Activated naive CD8-positive, alpha-beta T cell treated with anti-CD3 and anti-CD28 coated beads for 36 hours (primary cell): ENCODE measurements at regions not wholly inside any gene's neighbourhood (a gene's known extent, or its start where the extent isn't known, plus 50 kb on each side); places are given as distances from the start of the nearest gene placed in this dataset.
"Not testable (repeated sequence)": the region's sequence is repeated elsewhere in the genome, so short reads cannot be mapped to it uniquely, and the experiment has no call there.

Experiments used
- DNase-seq: peaks from one replicate; pipeline ENCODE4 v3.0.0; 2021
- H3K27ac Mint-ChIP-seq: one replicate; pipeline ENCODE4 v1.8.0; 2022; ENCODE audit warnings: mild to moderate bottlenecking, moderate library complexity, mixed read lengths
- H3K27me3 Mint-ChIP-seq: one replicate; pipeline ENCODE4 v1.8.0; 2022; ENCODE audit warnings: mild to moderate bottlenecking, mixed read lengths
- H3K36me3 Mint-ChIP-seq: one replicate; pipeline ENCODE4 v1.8.0; 2021; ENCODE audit warnings: mild to moderate bottlenecking, mixed read lengths
- H3K4me1 Mint-ChIP-seq: one replicate; pipeline ENCODE4 v1.8.0; 2021; ENCODE audit warnings: mixed read lengths
- H3K4me3 Mint-ChIP-seq: one replicate; pipeline ENCODE4 v1.8.0; 2022; ENCODE audit warnings: mild to moderate bottlenecking, moderate library complexity, mixed read lengths
- H3K9me3 Mint-ChIP-seq: one replicate; pipeline ENCODE4 v1.8.0; 2022; ENCODE audit warnings: mixed read lengths

DNA sequence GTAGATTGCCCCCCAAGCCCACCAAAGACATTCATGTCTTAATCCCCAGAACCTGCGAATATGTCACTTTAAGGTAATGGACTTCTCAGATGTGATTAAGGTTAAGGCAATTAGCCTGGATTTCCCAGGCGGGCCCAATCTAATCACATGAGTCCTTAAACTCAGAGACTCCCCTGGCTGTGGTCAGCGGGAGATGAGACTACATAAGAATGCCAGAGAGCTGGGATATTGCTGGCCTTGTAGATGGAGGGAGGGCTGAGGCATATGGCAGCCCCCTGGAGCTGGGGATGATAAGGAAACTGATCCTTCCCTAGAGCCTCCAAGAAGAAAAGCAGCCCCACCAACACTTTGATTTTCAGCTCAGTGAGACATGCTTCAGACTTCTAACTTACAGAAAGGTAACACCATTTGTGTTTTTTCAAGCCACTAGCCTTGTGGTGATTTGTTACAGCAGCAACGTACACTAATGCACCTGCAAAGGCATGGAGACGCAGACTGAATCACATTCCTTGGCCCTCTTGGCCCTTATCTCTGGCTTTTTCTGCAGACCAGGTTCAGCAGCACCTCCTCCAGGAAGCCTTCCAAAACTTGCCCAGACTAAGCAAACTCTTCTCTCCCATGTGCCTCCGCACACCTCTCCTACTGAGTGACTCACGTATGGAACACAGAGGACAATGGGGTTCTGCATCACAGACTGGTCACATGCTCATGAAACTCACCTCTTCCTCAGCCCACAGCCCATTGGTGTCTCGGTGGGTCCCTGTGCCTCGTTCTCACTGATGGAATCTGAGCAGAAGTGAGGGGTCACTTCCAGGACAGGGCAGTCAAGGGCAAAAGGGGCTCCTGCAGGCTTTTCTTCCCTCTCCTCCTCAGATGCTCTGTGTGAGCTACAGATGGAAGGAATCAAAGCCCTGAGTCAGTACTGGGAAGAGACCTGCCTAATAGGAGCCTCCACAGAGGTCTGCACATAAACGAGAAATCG, 86.3 kb upstream of the HMGXB4 start:
- H3K27ac Mint-ChIP-seq = no peak overlapping the region
- H3K4me1 Mint-ChIP-seq = no peaks in the 10 kb centered on the region
- H3K27me3 Mint-ChIP-seq = peaks cover 9% of the 10 kb centered on the region
- H3K4me3 Mint-ChIP-seq = no peak overlapping the region
- H3K9me3 Mint-ChIP-seq = peaks cover 2% of the 10 kb centered on the region
- H3K36me3 Mint-ChIP-seq = no peaks in the 10 kb centered on the region
- no peak for DNase-seq

DNA sequence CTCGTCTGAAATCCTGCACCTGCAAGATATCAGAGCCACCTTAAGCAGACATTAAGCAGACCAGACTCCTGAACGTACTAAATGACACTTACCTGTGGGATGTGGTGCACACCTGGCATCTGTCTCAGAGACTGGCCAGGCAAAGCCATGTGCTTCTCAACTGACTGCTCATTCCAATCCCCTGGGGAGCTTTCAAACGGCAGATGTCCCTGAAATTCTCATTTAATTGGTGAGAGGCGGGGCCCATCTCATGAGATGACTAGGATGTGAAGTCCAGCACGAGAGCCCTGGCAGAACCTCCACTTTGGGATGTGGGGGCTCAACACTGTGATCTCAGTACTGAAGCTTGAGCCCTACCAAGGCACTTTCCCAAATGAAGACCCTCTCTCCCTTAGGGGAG, 84.9 kb upstream of the HMGXB4 start:
- Mint-ChIP-seq H3K4me1 (no peaks in the 10 kb centered on the region), H3K27ac (no peak overlapping the region), H3K4me3 (no peak overlapping the region), H3K36me3 (peaks cover under 1% of the 10 kb centered on the region), H3K27me3 (peaks cover 9% of the 10 kb centered on the region), H3K9me3 (peaks cover 2% of the 10 kb centered on the region)
- DNase-seq = no peak

DNA sequence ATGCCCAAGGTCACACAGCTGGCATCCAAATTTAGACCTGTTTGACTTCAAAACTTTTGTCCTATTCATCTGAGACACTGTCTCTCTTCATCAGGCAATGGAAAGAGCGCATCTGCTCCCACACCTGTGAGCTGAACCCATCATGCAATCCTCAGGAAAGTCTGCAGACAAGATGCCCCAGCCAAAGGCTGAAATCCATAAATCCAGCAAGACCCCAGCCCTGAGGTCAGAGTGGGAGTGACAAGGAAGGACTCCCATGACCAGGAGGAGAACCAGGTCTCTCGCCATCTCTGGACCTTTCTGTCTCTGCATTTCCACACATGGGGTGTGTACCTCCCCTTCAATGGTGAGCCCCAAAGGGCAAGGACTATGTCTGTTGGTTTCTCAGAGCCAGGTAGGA, 83.6 kb upstream of the HMGXB4 start:
- Mint-ChIP-seq H3K27me3 (peaks cover 9% of the 10 kb centered on the region), H3K27ac (no peak overlapping the region), H3K9me3 (peaks cover 2% of the 10 kb centered on the region), H3K36me3 (peaks cover 2% of the 10 kb centered on the region), H3K4me1 (no peaks in the 10 kb centered on the region), H3K4me3 (no peak overlapping the region)
- no peak for DNase-seq

DNA sequence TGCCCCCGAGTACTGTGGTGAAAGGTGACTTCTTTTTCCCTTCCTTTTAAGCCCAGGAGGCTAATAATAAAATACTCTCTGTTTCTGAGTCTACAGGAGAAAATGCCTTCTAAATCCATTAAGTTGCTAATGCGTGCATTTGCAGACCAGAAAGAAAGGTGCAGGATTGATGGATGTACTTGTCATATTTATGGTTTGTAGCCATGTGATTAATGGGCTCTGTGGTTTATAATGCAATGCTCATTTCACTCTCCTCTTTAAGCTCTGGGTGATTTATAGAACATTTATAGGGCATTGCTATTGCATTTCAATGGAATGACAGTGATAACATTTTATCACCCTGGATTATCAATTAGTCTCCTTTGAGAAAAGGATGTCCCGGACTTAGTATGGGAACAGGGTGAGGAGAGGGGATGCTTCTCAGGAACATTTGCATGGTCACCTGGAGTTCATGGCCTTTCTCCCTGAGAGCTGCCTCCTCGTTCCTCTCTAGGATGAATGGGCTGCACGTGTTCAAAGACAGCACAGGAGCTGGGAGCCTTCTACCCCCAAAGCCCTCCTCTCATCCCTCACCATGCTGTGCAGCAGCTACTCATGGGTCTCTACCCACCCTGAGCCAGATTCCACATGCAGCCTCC, 82.8 kb upstream of the HMGXB4 start:
- no peak for DNase-seq

DNA sequence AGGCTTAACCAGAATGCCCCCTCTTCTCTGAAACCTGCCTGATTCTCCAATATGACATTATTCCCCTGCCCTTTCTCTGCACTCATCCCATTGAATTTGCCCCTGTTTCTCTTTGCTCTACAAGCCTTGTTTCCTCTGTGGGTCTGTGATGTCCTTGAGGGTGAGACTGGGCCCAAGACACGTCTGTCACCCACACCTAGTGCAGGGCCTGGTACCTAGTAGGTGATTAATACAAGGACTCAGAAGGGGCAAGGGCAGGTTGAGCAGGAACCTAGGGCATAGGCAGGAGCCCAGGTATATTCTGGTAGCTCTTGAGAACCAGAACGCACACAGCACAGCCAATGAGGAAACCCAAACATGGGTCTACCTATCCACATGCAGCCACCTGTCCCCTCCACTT, 81.9 kb upstream of the HMGXB4 start:
- Mint-ChIP-seq H3K4me3 (no peak overlapping the region), H3K36me3 (peaks cover 2% of the 10 kb centered on the region), H3K27ac (no peak overlapping the region), H3K4me1 (no peaks in the 10 kb centered on the region), H3K27me3 (peaks cover 8% of the 10 kb centered on the region), H3K9me3 (peaks cover 2% of the 10 kb centered on the region)
- no peak for DNase-seq

More for the DNA sequence above, 82.8 kb upstream of the HMGXB4 start:
- Mint-ChIP-seq H3K9me3 (peaks cover 2% of the 10 kb centered on the region), H3K36me3 (peaks cover 2% of the 10 kb centered on the region), H3K4me3 (no peak overlapping the region), H3K4me1 (no peaks in the 10 kb centered on the region), H3K27ac (no peak overlapping the region), H3K27me3 (peaks cover 9% of the 10 kb centered on the region)

DNA sequence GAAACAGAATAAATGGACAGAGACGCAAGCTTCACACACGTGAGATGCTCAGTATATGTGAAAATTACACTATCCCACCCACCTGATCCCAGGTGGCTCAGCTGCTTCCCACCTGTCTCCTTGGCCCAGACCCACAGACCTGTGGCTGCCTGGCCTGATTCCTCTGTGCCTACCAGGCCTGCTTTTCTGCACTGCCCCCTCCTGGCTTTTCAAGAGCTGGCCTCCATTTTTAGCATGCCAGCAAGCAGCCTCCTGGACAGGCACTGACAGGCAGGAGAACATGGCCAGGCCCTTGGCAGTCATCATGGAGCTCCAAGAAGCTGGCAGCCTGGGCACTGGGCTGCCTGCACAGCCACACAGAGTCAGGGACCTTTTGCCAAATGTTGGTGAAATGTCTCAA, 79.5 kb upstream of the HMGXB4 start:
- H3K27me3 Mint-ChIP-seq = peaks cover 7% of the 10 kb centered on the region
- H3K9me3 Mint-ChIP-seq = peaks cover 2% of the 10 kb centered on the region

DNA sequence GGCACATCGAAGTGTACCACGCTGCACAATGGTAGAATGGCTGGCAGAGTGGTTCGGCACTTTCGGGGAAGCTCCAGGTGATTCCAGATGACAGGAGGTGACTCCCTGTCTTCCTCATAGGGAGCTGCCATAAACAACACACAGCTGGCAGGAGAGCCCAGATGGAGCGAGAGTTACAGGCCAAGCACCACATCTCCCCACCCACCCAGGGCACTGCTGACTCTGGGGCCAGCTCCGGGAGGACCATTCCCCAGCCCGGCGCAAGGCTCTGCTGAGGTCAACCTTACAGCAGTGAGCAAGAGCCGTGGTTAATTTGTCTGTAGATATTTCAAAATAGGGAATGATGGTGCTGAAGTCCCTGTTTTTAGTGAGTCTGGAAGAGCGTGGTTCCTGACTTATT, 78.8 kb upstream of the HMGXB4 start:
- no peak overlapping the region for H3K27ac Mint-ChIP-seq
- H3K9me3 Mint-ChIP-seq = peaks cover 2% of the 10 kb centered on the region
- peaks cover 2% of the 10 kb centered on the region for H3K36me3 Mint-ChIP-seq
- H3K4me3 Mint-ChIP-seq = no peak overlapping the region
- no peaks in the 10 kb centered on the region for H3K4me1 Mint-ChIP-seq
- H3K27me3 Mint-ChIP-seq = peaks cover 7% of the 10 kb centered on the region
- no peak for DNase-seq

More for the DNA sequence above, 79.5 kb upstream of the HMGXB4 start:
- peaks cover 2% of the 10 kb centered on the region for H3K36me3 Mint-ChIP-seq
- DNase-seq = no peak
- no peak overlapping the region for H3K4me3 Mint-ChIP-seq
- no peak overlapping the region for H3K27ac Mint-ChIP-seq
- H3K4me1 Mint-ChIP-seq = no peaks in the 10 kb centered on the region

DNA sequence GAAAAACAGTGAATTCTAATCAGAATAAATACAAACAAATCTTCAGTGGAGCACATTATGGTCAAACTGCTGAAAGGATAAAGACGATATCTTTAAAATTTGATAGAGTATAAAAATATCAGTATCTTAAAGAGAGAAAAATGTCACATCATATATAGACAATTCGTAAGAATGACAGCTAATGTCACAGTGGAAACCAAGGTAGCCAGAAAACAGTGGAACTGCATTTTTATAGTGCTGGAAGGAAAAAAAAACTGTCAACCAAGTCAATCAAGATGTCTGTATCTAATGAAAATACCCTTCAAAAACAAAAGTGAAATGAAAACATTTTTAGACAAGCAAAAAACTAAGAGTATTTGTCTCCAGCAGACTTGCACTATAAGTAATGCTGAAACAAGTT, 73.4 kb upstream of the HMGXB4 start:
- Mint-ChIP-seq H3K27ac (no peak overlapping the region), H3K4me1 (no peaks in the 10 kb centered on the region), H3K36me3 (no peaks in the 10 kb centered on the region), H3K9me3 (peaks cover 6% of the 10 kb centered on the region), H3K27me3 (peaks cover 7% of the 10 kb centered on the region), H3K4me3 (no peak overlapping the region)
- DNase-seq = no peak

DNA sequence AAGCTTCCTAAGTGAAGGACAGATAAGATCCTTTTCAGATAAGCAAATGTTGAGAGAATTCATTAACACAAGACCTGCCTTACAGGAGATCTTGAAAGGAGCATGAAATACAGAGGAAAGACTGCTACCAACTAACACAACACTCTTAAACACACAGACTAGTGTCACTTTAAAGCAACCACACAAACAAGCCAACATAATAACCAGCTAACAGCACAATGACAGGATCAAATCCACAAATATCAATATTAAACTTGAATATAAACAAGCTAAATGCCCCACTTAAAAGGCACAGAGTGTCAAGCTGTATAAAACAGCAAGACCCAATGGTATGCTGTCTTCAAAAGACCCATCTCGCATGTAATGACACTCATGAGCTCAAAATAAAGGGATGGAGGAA, 70.8 kb upstream of the HMGXB4 start:
- no peak overlapping the region for H3K4me3 Mint-ChIP-seq
- H3K27me3 Mint-ChIP-seq = no peaks in the 10 kb centered on the region
- no peaks in the 10 kb centered on the region for H3K36me3 Mint-ChIP-seq
- peaks cover 10% of the 10 kb centered on the region for H3K9me3 Mint-ChIP-seq
- H3K27ac Mint-ChIP-seq = no peak overlapping the region
- H3K4me1 Mint-ChIP-seq = no peaks in the 10 kb centered on the region
- DNase-seq = no peak

DNA sequence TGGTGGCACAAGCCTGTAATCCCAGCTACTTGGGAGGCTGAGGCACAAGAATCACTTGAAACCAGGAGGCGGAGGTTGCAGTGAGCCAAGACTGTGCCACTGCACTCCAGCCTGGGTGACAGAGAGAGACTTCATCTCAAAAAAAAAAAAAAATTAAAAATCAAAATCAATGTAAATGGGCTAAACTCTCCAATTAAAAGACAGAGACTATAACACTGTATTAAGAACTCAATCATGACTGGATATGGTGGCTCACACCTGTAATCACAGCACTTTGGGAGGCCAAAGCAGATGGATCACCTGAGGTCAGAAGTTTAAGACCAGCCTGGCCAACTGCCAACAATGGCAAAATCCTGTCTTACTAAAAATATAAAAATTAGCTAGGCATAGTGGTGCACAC, 68.4 kb upstream of the HMGXB4 start:
- not testable (repeated sequence) for H3K27me3 Mint-ChIP-seq, DNase-seq, H3K9me3 Mint-ChIP-seq, H3K36me3 Mint-ChIP-seq, H3K27ac Mint-ChIP-seq, H3K4me3 Mint-ChIP-seq, H3K4me1 Mint-ChIP-seq

DNA sequence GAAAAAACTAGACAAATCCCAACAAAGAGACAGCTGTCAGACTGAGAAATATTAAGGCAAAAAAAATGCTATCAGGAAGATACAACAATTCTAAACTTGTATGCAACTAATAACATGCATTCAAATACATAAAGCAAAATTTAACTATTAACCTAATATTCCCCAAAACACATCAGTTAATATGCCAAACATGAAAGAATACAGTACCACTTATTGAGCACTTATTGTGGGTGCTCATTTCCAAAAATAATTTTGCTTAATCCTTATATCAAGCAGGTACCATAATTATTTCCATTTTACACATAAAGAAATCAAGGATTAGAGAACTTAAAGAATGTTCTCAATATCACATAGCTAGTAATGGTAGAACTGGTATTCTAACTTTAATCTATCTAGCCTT, 67.7 kb upstream of the HMGXB4 start:
- H3K4me3 Mint-ChIP-seq = no peak overlapping the region
- H3K27me3 Mint-ChIP-seq = peaks cover 8% of the 10 kb centered on the region
- DNase-seq = no peak
- H3K27ac Mint-ChIP-seq = no peak overlapping the region
- peaks cover 10% of the 10 kb centered on the region for H3K9me3 Mint-ChIP-seq
- no peaks in the 10 kb centered on the region for H3K36me3 Mint-ChIP-seq
- H3K4me1 Mint-ChIP-seq = no peaks in the 10 kb centered on the region

DNA sequence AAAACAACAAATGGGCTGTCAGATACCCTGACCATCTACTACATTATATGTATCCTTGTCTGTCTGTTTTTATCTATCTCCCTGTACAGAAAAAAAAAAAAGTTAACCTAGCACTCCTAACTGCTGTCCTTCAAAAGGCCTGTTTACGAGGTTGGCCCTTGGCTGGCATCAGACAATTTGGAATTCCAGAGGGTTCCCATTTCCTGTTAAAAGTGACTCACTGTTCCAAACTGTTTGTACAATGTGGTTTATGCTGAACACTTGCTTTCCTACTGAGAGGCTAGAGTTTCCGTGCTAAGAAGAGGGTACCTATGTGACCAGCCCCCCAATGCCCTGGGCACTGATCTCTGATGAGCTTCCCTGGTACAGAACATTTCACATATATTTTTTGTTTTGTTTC, 65.9 kb upstream of the HMGXB4 start:
- H3K4me3 Mint-ChIP-seq = no peak overlapping the region
- H3K9me3 Mint-ChIP-seq = peaks cover 10% of the 10 kb centered on the region
- H3K4me1 Mint-ChIP-seq = no peaks in the 10 kb centered on the region
- H3K36me3 Mint-ChIP-seq = no peaks in the 10 kb centered on the region
- DNase-seq = no peak
- peaks cover 8% of the 10 kb centered on the region for H3K27me3 Mint-ChIP-seq
- no peak overlapping the region for H3K27ac Mint-ChIP-seq

DNA sequence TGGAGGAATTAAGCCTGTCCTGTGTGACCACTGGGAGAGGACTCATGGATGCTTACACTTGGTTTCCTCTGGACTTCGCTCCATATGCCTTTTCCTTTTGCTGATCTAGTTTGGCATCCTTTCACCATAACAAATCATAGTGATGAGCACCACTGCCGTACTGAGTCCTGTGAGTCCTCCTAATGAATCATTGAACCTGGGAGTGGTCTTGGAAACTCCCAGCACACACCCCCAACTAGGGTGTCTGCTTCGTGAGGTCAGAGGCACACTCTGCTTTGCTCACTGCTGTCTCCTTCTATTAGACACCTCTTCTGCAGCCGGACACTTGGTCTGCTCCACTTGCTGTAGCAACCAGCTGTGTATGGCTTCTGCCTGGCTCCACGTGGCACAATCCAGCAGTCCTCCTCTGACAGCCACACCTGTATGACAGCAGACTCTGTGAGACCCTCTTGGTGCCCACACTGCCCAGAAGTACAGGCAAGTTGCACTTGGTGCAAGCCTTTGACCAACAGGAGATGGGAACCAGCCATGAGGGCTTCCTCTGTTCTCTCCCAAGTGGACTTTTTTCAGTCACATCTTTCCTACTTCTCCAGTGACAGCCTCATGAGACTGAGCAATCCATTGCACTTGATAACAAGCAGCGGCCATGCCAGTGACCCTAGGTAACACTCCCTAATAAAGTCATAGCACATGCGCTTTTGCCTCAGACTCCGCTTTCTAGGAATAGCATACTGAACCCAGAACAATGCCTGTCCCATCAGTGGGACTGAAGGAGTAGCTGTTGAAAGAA, 65.0 kb upstream of the HMGXB4 start:
- H3K27me3 Mint-ChIP-seq = peaks cover 8% of the 10 kb centered on the region
- no peaks in the 10 kb centered on the region for H3K36me3 Mint-ChIP-seq

DNA sequence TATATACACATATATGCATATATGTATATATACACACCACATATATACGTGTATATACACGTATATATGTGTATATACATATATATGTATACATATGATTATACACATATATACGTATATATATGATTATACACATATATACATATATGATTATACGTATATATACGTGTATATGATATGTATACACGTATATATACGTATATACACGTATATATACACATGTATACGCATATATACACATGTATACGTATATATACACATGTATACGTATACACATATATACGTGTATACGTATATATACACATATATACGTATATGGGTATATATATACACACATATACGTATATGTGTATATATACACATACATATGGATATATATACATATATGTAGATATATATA, 62.1 kb upstream of the HMGXB4 start:
- peaks cover under 1% of the 10 kb centered on the region for H3K9me3 Mint-ChIP-seq
- H3K36me3 Mint-ChIP-seq = no peaks in the 10 kb centered on the region
- peaks cover 12% of the 10 kb centered on the region for H3K27me3 Mint-ChIP-seq
- H3K4me3 Mint-ChIP-seq = no peak overlapping the region
- DNase-seq = no peak
- no peaks in the 10 kb centered on the region for H3K4me1 Mint-ChIP-seq
- no peak overlapping the region for H3K27ac Mint-ChIP-seq

More for the DNA sequence above, 65.0 kb upstream of the HMGXB4 start:
- no peak for DNase-seq
- no peak overlapping the region for H3K4me3 Mint-ChIP-seq
- peaks cover 10% of the 10 kb centered on the region for H3K9me3 Mint-ChIP-seq
- H3K4me1 Mint-ChIP-seq = no peaks in the 10 kb centered on the region
- H3K27ac Mint-ChIP-seq = no peak overlapping the region

DNA sequence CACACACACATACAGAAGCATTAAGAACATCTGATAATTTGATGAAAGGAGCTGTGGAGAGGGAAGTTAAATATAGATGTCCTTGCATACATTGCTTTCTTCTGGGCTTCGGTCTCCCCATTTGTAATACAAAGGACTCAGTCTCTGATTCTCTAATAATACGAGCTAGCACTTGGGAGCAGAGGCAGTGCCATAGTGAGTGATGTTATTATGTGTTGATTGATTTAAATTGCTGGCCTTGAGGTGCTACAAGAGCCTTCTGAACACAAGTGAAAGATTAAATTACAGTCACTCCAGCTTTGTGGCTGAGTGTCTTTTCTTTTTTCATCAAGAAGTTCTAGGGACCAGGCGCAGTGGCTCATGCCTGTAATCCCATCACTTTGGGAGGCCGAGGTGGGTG, 61.5 kb upstream of the HMGXB4 start:
- no peak for DNase-seq
- H3K4me1 Mint-ChIP-seq = no peaks in the 10 kb centered on the region
- no peaks in the 10 kb centered on the region for H3K9me3 Mint-ChIP-seq
- peaks cover 12% of the 10 kb centered on the region for H3K27me3 Mint-ChIP-seq
- no peak overlapping the region for H3K4me3 Mint-ChIP-seq
- H3K36me3 Mint-ChIP-seq = no peaks in the 10 kb centered on the region
- no peak overlapping the region for H3K27ac Mint-ChIP-seq
